HG02884 (cell line): ENCODE measurements at regions not wholly inside any gene's neighbourhood (a gene's known extent, or its start where the extent isn't known, plus 50 kb on each side); places are given as distances from the start of the nearest gene placed in this dataset.

Experiments used
- ATAC-seq: cut with Tn5 transposase; IDR thresholded peaks from one replicate; pipeline ENCODE4 v1.9.1; 2021; ENCODE audit warnings: mild to moderate bottlenecking, moderate library complexity; ENCODE audit not compliant: unreplicated experiment

- no peak for ATAC-seq
Observed at GRCh38 chr17:77746896-77747554, 211.5 kb upstream of the TNRC6C start.

DNA sequence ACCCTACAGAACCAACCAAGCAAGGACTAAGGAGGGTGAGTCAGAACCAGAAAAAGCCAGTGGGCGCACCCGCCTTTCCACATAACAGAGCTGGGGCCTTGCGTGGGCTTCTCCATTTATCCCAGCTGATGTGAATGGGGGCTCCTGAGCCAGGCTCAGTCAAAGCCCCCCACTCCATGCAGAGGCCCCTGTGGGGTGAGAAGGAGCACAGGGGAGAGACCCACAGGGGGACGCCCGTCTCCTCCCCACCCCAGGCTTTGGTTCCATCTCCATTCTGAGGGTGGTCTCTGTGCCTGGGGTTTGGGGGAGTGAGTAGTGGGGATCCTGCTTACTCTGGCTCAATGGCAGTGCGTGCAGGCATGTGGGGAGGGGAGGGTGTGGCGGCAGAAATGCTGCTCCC lies 210.1 kb upstream of the TNRC6C start:
- no peak for ATAC-seq

GRCh38 chr17:77749321-77749751 lies 209.2 kb upstream of the TNRC6C start:
- ATAC-seq, result no peak

- no peak for ATAC-seq
Observed at GRCh38 chr17:77749989-77750388, 208.5 kb upstream of the TNRC6C start.

GRCh38 chr17:77750427-77751043 lies 208.0 kb upstream of the TNRC6C start:
- no peak for ATAC-seq

- no peak for ATAC-seq
Observed at GRCh38 chr17:77753246-77753645, 205.3 kb upstream of the TNRC6C start.

GRCh38 chr17:77753691-77754245 lies 204.7 kb upstream of the TNRC6C start:
- no peak for ATAC-seq

GRCh38 chr17:77754956-77755355 lies 203.5 kb upstream of the TNRC6C start:
- ATAC-seq, result no peak

DNA sequence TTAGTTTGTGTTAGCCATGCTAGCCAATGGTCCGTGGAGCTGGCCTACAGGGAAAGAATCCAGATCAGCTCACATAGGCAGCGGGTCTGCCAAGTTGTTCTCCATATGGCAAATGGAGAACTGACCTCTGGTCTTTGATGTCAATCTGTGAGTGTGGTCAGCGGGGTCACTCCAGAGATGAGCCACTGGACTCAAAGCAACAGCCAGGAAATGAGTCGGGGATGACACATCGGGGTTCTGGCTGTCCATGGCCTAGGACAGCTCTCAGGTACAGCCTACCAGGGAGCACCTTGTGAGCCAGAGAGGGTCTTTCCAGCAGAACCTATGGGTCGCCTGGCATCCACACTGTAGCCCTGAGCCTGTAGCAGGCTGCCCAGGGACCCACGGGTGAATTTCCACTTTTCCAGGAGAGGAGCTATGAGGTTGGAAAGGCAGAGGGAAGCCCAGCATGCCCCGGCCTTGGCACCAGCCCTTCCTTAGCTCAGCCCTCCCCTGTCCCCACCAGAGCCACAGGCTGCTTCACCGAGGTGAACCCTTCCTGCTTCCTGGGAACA lies 203.0 kb upstream of the TNRC6C start:
- ATAC-seq, result no peak

- no peak for ATAC-seq
Observed at GRCh38 chr17:77756028-77756427, 202.5 kb upstream of the TNRC6C start.

- no peak for ATAC-seq
Observed at GRCh38 chr17:77756846-77757560, 201.5 kb upstream of the TNRC6C start.

- ATAC-seq, result no peak
Observed at GRCh38 chr17:77757561-77757898, 201.0 kb upstream of the TNRC6C start.

DNA sequence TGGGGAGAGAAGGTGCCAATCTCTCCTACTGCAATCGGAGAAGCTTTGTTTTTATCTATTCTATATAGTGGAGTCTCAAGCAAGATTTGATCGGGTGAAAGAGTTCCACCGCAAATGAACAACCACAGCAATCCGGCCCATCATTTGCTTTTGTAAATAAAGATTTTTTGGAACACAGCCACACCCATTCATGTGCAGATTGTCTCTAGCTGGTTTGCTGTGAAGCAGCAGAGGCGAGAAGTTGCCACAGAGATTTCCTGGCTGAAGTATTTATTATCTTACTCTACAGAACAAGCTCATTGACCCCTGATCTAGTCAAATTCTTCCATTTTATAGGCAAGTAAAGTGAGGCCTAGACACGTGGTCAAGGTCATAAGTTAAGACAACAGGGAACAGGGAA lies 195.5 kb upstream of the TNRC6C start:
- no peak for ATAC-seq

DNA sequence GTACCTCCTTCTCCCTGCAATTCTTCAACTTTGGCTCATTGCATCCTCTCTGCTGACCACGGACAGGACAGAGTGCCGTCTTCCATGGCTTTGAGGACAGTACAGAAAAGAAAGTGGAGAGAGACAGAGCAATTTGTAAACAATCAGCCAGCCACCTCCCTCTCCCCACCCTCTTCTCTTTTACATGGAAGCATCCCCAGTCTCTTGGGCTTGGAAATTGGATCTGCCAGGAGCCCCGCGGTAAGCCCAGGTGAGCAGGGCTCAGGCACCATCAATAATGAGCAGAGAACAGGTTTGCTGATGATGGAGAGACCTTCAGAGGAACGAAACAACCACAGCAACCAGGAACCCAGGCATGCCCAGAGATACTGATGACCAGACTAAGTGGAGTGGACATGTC lies 194.9 kb upstream of the TNRC6C start:
- ATAC-seq, result no peak

- ATAC-seq, result no peak
Observed at GRCh38 chr17:77765292-77765691, 193.2 kb upstream of the TNRC6C start.

- no peak for ATAC-seq
Observed at GRCh38 chr17:77767148-77767547, 191.4 kb upstream of the TNRC6C start.

DNA sequence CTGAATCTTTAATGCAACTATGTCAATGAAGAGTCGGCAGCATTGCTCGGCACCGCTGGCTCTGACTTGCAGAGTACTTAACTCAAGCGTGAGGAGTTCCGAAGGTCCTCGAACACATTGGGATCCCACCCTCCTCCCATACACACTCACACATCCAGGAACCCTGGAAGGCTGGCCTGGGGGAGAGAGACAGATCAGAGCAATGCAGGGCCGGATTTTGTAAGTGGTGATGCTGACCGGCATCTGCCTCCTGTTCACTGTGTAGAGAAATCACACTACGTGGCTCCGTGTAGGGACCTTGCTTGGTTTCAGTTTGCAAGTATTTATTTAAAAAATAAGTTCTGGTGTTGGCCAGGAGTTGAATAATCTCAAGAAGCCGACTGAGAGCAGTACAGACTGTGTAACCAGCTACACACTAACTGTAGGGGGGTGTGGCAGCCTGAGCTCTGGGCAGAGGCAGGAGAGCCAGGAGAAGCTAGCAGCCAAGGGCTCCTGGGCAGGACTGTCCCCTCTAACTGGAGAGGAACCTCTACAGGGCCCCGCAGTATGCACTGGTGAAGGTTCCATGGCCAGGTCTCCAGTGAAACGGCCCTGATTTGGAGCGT lies 190.2 kb upstream of the TNRC6C start:
- no peak for ATAC-seq

GRCh38 chr17:77769215-77769614 lies 189.3 kb upstream of the TNRC6C start:
- ATAC-seq, result no peak

GRCh38 chr17:77769762-77770161 lies 188.7 kb upstream of the TNRC6C start:
- no peak for ATAC-seq

DNA sequence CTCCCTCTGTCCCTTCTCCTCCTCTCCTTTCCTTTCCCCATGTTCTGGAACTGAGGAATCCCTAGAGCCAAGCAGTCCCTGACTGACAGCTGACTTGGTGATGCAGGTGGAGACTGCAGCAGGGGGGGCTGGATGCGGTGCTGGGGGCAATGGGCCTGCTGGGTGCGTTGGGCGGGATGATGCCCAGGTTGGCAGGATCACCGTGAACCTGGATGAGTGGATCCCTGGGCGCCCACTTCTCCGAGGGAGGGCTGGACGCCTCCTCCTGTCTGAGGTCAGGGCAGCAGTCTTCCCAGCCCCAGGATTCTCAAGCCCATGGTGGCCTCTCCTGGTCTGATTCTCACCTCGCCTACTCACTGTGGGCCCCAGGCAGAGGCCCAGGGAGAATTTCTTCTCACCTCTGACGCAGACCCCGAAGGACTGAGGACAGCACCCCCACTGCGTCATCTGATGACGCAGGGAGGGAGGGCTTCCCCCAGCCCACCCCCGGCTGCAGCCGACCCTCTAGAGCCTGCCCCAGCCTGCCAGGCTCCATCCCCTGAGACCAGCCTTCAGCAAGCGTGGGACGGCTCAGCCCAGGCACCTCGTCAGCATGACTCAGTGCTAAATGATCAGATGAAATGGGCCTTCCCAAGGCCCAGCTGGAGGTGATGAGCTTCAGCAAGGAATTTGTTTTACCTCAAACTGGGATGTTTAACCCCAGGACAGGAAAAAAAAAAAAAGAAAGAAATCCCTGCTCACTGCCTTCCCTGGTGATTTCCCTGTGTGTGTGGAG lies 188.0 kb upstream of the TNRC6C start:
- no peak for ATAC-seq

GRCh38 chr17:77771145-77771544 lies 187.4 kb upstream of the TNRC6C start:
- no peak for ATAC-seq
